ENCODE measurements at regions not wholly inside any gene's neighbourhood (a gene's known extent, or its start where the extent isn't known, plus 50 kb on each side); places are given as distances from the start of the nearest gene placed in this dataset.

GRCh38 chr4:119932277-119932676 is 134.4 kb downstream of the MAD2L1 start:
- DNase-seq (ENCODE audit: low spot score) = no peak

GRCh38 chr4:119930546-119930945 is 136.1 kb downstream of the MAD2L1 start:
- DNase-seq (ENCODE audit: low spot score) = no peak

GRCh38 chr4:119921830-119922229 is 144.8 kb downstream of the MAD2L1 start:
- DNase-seq (ENCODE audit: low spot score) = no peak

GRCh38 chr4:119906277-119906676 is 160.4 kb downstream of the MAD2L1 start:
- no peak for DNase-seq (ENCODE audit: low spot score)

GRCh38 chr4:119898211-119898610 is 168.4 kb downstream of the MAD2L1 start:
- no peak for DNase-seq (ENCODE audit: low spot score)

GRCh38 chr4:119897260-119897659 is 169.4 kb downstream of the MAD2L1 start:
- no peak for DNase-seq (ENCODE audit: low spot score)

GRCh38 chr4:119894650-119895208 is 171.9 kb downstream of the MAD2L1 start:
- DNase-seq (ENCODE audit: low spot score) = no peak

GRCh38 chr4:119873794-119874325 is 192.8 kb downstream of the MAD2L1 start:
- no peak for DNase-seq (ENCODE audit: low spot score)

GRCh38 chr4:119873132-119873531 is 193.5 kb downstream of the MAD2L1 start:
- no peak for DNase-seq (ENCODE audit: low spot score)

GRCh38 chr4:119872371-119873016 is 194.2 kb downstream of the MAD2L1 start:
- DNase-seq (ENCODE audit: low spot score) = no peak

- DNase-seq (ENCODE audit: low spot score) = no peak
These were observed 195.8 kb downstream of the MAD2L1 start for GRCh38 chr4:119870856-119871255.

- DNase-seq (ENCODE audit: low spot score) = no peak
These were observed 200.9 kb downstream of the MAD2L1 start for GRCh38 chr4:119865789-119866188.

GRCh38 chr4:119865389-119865788 is 201.3 kb downstream of the MAD2L1 start:
- DNase-seq (ENCODE audit: low spot score) = no peak

- DNase-seq (ENCODE audit: low spot score) = no peak
These were observed 204.9 kb downstream of the MAD2L1 start for GRCh38 chr4:119861731-119862130.

- no peak for DNase-seq (ENCODE audit: low spot score)
These were observed 208.5 kb downstream of the MAD2L1 start for GRCh38 chr4:119858176-119858575.

GRCh38 chr4:119854364-119854763 is 212.3 kb downstream of the MAD2L1 start:
- DNase-seq (ENCODE audit: low spot score) = no peak

- no peak for DNase-seq (ENCODE audit: low spot score)
These were observed 215.0 kb downstream of the MAD2L1 start for GRCh38 chr4:119851649-119852048.

- no peak for DNase-seq (ENCODE audit: low spot score)
These were observed 212.8 kb upstream of the PDE5A start for GRCh38 chr4:119841361-119841760.

GRCh38 chr4:119835613-119835910 is 207.0 kb upstream of the PDE5A start:
- no peak for DNase-seq (ENCODE audit: low spot score)

GRCh38 chr4:119834906-119835612 is 206.5 kb upstream of the PDE5A start:
- DNase-seq (ENCODE audit: low spot score) = no peak

GRCh38 chr4:119833611-119834010 is 205.0 kb upstream of the PDE5A start:
- DNase-seq (ENCODE audit: low spot score) = no peak

GRCh38 chr4:119832776-119833175 is 204.2 kb upstream of the PDE5A start:
- no peak for DNase-seq (ENCODE audit: low spot score)

GRCh38 chr4:119829326-119829725 is 200.7 kb upstream of the PDE5A start:
- DNase-seq (ENCODE audit: low spot score) = no peak
